ENCODE measurements at regions not wholly inside any gene's neighbourhood (a gene's known extent, or its start where the extent isn't known, plus 50 kb on each side); places are given as distances from the start of the nearest gene placed in this dataset.
"Not testable (repeated sequence)": the region's sequence is repeated elsewhere in the genome, so short reads cannot be mapped to it uniquely, and the experiment has no call there.

- peak; percentile 17 for DNase-seq (ENCODE audit: low spot score)
Measured at GRCh38 chr4:111400741-111401140, 744.5 kb upstream of the FAM241A start.

GRCh38 chr4:111404673-111405072 lies 740.6 kb upstream of the FAM241A start:
- DNase-seq (ENCODE audit: low spot score), result no peak

DNA sequence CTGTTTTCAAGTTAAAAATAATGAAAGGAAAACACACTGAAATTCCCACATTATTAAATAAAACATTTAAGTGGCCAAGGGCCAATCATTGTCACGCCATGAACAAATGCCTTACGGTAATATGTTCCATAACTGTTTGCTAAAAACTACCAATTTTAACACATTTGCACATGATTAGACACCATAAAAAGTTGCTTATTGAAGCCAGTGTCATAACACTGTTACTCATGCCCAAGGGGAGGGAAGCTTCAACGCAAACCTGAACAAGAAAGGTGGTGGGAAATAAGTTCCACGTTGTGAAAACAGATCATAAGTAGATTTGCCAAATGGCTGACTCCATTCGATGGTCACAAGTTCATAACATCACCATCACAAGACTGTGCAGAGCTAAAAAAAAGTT lies 739.3 kb upstream of the FAM241A start:
- no peak for DNase-seq (ENCODE audit: low spot score)

GRCh38 chr4:111410571-111410970 lies 734.7 kb upstream of the FAM241A start:
- DNase-seq (ENCODE audit: low spot score), result no peak

DNA sequence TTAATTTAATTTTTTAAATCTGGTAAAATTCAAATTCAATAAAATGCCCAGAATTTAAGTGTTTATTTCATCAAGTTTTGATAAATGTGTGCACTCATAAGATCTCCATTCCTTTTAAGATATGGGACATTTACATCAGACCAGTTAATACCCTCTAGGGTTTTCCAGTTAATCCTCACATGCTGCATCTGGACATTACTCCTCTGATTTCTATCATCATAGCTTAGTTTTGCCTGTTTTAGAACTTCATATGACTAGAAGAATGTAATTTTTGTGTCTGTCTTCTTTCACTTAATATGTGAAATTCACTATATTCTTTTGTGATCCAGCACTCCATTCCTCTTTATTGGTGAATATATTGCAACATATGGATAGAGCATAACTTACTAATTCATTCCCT lies 727.7 kb upstream of the FAM241A start:
- no peak for DNase-seq (ENCODE audit: low spot score)

GRCh38 chr4:111433441-111433840 lies 711.8 kb upstream of the FAM241A start:
- no peak for DNase-seq (ENCODE audit: low spot score)

DNA sequence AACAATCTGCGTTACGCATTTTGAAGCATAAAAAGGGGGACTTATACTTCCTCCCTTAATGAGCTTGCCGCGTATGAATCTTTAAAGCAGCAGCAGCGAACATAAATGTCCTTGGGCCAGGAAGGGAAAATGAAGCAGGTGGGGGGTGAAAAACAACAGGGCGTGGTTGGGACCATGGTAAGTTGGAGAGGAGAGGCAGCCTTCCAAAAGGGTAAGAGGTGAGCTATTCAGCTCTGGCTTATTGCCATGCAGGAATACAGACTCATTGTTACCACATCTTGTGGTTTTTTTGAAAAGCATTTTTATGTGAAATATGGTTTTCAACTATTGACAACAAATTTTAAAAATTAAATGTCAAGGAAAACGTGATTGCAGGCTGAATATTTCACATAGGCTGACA lies 710.7 kb upstream of the FAM241A start:
- no peak for DNase-seq (ENCODE audit: low spot score)

- DNase-seq (ENCODE audit: low spot score), result no peak
Measured at GRCh38 chr4:111435986-111436744, 709.1 kb upstream of the FAM241A start.

DNA sequence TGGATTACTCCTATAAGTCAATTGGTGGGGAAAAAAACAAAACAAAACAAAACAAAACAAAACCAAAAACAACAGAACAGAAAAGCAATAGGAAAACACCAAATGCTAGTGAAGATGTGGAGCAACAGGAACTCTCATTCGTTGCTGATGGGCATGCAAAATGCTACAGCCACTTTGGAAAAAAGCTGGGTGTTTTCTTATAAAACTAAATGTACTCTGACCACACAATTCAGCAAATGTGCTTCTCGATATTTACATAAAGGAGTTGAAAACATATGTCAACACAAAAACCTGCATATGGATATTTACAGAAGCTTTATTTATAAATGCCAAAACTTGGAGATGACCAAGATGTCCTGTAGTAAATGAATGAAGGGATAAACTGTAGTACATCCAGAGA lies 703.6 kb upstream of the FAM241A start:
- no peak for DNase-seq (ENCODE audit: low spot score)

DNA sequence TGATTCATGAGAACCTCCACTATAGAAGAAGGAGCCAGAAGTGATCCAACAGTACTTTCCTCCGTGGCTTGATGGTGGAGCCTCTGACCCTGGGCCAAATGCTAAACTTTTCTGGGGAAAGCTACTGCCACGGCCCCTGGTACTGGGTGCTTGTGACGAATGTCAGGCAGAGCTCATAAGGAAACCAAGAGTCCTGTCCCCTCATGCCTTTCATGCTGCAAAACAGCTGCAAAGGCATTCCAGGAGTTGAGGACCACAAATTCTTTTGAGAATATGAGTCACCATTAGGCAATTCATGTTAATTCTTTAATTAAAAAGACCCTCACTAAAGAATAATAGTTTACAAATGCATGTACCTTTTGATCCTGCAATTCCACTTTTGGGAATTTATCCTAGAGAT lies 700.4 kb upstream of the FAM241A start:
- not testable (repeated sequence) for DNase-seq (ENCODE audit: low spot score)

- DNase-seq (ENCODE audit: low spot score), result no peak
Measured at GRCh38 chr4:111449657-111450056, 695.6 kb upstream of the FAM241A start.

GRCh38 chr4:111450867-111451266 lies 694.4 kb upstream of the FAM241A start:
- DNase-seq (ENCODE audit: low spot score), result no peak

DNA sequence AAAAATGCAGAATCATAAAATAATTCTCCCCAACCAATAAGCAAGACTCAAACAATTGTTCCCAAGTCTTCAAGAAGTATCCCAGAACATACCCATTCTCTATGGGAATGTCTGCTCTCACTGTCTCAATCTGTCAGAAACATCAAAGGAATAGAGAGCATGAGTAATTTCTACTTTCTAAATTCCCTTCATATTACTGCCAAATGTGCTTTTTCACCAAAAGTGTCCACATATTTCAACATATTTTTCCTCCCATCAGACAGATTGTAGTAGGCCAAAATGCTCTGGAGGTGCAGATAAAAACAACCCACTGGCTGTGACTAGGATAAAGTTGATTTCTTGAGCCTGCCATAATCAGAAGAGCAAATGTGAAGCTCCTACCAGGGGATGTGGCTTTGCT lies 692.0 kb upstream of the FAM241A start:
- DNase-seq (ENCODE audit: low spot score), result no peak

DNA sequence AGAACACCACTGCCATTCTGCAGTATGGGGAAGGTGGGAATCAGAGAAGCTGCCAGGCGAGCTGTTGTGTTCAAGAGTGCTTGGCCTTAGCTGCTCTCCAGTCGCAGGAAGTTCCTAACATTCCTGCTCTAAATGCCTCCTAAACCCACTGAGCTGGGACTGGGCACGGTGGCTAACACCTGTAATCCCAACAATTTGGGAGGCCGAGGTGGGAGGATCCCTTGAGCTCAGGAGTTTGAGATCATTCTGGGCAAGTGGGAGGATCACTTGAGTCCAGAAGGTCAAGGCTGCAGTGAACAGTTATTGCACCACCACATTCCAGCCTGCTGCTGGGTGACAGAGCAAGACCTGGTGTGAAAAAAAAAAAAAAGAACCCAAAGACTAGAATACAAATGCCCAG lies 690.3 kb upstream of the FAM241A start:
- DNase-seq (ENCODE audit: low spot score), result no peak

- no peak for DNase-seq (ENCODE audit: low spot score)
Measured at GRCh38 chr4:111464251-111465045, 680.8 kb upstream of the FAM241A start.

GRCh38 chr4:111466811-111467604 lies 678.2 kb upstream of the FAM241A start:
- DNase-seq (ENCODE audit: low spot score), result no peak

- peak; percentile 22 for DNase-seq (ENCODE audit: low spot score)
Measured at GRCh38 chr4:111475001-111475400, 670.3 kb upstream of the FAM241A start.

DNA sequence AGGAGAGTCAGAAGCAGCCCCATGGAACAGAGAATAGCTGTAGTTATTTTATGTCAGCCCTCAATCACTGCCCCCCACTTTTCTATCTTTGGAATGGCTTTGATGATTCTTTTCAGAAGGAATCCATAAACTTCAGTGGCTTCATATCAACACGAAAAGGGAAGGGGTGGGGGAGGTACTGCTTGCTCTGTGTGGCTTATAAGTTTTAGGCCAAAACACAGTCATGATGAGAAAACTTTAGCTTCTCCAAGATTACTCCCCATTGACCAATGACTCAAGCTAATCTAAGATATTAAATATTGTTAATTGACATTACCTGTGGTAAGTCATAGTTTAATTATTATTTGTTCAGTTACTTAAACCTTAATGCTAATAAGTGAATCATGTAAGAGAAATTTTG lies 669.6 kb upstream of the FAM241A start:
- DNase-seq (ENCODE audit: low spot score), result no peak

DNA sequence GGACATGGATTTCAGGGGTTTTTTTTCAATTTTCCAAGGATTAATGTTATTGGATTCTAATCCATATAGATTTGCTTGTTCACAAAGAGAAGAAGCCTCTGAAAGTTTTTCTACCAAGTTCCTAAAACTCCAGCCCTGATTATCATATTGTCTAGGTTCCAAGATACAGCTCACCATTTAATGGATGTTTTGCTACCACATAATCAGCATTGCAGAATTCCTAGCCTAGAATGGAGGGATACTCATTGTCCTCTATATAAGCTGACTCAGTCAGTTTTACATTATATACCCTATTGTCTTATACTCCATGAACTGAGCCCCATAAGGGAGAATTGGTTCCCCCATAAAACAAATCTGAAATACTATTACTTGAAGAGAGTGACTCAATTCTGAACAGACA lies 664.7 kb upstream of the FAM241A start:
- no peak for DNase-seq (ENCODE audit: low spot score)

DNA sequence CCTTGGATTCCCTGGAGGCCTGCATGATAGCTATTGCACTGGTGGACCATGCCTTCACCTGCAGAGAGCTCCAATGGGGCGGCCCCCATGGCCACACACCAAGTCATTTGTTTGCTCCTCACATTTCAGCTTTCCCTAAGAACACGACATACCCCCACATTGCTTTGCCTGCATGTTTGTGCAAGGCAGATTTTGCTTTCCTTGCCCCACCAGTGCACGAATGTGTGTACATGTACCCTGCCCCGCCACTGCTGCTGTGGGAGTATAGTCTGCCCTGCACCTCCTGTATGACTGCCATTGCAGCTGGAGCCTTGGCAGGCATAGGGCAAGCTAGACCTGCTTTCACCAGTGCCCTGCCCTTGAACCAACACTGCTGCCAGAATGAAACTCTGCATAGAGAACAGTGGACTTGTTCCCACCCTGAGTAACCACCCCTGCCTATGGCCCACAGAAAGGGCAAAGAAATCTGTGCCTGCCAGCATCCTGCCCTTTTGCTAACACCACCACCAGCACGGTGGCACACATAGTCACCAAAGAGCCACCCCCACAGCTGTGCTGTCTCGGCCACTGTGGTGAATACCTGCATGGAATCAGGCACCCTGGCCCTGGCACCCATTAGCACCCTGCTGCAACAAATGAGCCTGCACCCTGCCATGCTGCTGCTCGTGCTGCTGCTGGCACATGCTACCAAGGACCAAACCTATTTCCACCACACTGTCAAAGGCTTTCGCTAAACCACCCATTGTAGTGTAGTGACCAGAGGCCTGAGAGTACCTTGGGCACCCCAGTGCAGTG lies 661.7 kb upstream of the FAM241A start:
- no peak for DNase-seq (ENCODE audit: low spot score)

GRCh38 chr4:111492496-111492895 lies 652.8 kb upstream of the FAM241A start:
- no peak for DNase-seq (ENCODE audit: low spot score)

DNA sequence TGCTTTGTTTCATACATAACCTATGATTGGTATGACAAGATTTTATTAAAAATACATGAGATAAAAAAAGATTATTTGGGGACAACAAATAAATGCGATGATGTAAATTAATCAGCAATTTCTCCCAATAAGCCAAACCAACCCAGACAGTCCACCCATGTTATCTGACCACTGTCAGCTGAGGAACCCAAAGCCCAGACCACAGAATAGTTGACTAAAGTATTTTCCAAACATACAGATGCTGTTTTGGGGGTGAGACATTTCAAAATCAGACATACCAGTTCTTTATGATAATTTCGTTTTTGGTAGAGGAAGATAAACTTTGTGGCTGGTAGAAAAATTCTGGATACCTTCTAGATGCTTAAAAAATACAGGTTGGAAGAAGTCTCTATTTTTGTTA lies 650.8 kb upstream of the FAM241A start:
- DNase-seq (ENCODE audit: low spot score), result peak; percentile 14

Data from AG20443 (cell line).